ENCODE measurements at regions not wholly inside any gene's neighbourhood (a gene's known extent, or its start where the extent isn't known, plus 50 kb on each side); places are given as distances from the start of the nearest gene placed in this dataset.
A peak's percentile ranks its signal among the peaks of the same experiment; 100 is the strongest.

- peaks cover 3% of the 10 kb centered on the region for H3K27me3 Mint-ChIP-seq (ENCODE audit: low read depth)
- no peak overlapping the region for H3K4me3 Mint-ChIP-seq
- H3K9me3 Mint-ChIP-seq = peaks cover 16% of the 10 kb centered on the region
- H3K27ac Mint-ChIP-seq = peak overlapping the region; percentile 97 to 98 (median 97)
- TF ChIP-seq, protein P1, sequence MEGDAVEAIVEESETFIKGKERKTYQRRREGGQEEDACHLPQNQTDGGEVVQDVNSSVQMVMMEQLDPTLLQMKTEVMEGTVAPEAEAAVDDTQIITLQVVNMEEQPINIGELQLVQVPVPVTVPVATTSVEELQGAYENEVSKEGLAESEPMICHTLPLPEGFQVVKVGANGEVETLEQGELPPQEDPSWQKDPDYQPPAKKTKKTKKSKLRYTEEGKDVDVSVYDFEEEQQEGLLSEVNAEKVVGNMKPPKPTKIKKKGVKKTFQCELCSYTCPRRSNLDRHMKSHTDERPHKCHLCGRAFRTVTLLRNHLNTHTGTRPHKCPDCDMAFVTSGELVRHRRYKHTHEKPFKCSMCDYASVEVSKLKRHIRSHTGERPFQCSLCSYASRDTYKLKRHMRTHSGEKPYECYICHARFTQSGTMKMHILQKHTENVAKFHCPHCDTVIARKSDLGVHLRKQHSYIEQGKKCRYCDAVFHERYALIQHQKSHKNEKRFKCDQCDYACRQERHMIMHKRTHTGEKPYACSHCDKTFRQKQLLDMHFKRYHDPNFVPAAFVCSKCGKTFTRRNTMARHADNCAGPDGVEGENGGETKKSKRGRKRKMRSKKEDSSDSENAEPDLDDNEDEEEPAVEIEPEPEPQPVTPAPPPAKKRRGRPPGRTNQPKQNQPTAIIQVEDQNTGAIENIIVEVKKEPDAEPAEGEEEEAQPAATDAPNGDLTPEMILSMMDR (IDR thresholded peaks at IDR 0.05; ENCODE audit: unreplicated experiment in 3 of 3) = no peak
- H3K4me1 Mint-ChIP-seq = peaks cover 31% of the 10 kb centered on the region
- peaks cover 5% of the 10 kb centered on the region for H3K36me3 Mint-ChIP-seq (ENCODE audit: low read depth)
Measured at GRCh38 chr12:115011703-115012102, 327.7 kb upstream of the TBX3 start.

DNA sequence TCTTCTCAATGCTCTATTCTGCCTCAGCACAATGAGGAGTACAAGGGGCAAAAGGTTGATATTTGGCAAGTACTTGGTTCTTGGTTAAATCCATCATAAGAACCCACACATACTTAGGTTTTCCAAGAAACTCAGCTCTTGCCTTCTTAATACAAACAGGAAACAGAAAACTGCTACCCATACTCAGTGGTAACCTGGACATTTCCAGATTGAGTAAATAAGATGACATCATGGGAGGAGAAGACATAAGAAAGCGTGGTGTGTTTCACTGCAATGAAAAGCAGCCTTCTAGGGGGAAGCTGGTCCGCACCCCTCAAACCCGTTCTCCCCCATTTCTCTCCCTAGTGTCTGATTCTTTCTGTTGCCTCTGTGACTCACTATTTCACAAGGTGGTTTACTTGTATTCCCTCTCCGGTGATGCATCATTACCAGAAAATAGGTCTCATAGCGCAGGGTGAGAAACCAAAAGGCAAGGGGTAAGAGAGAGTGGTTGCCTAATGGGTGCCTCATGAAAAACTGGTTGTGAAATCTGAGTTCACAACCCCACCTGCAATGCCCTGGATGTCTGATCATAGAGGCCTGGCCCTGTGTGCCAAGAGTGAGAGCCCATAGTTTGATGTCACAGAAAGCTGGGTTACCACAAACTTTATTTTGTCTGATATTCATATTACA is 326.5 kb upstream of the TBX3 start:
- peaks cover 5% of the 10 kb centered on the region for H3K36me3 Mint-ChIP-seq (ENCODE audit: low read depth)
- peak overlapping the region in 2 of 3 experiments; percentile 30 to 70 for H3K27ac Mint-ChIP-seq
- peaks cover 26% of the 10 kb centered on the region for H3K4me1 Mint-ChIP-seq
- H3K9me3 Mint-ChIP-seq = peaks cover 16% of the 10 kb centered on the region
- no peak overlapping the region for H3K4me3 Mint-ChIP-seq
- TF ChIP-seq, protein P1 (IDR thresholded peaks at IDR 0.05; ENCODE audit: unreplicated experiment in 3 of 3) = no peak
- H3K27me3 Mint-ChIP-seq (ENCODE audit: low read depth) = peaks cover 3% of the 10 kb centered on the region

GRCh38 chr12:115008929-115009328 is 325.0 kb upstream of the TBX3 start:
- peaks cover 9% of the 10 kb centered on the region for H3K27me3 Mint-ChIP-seq (ENCODE audit: low read depth)
- H3K9me3 Mint-ChIP-seq = peaks cover 16% of the 10 kb centered on the region
- TF ChIP-seq, protein P1 (IDR thresholded peaks at IDR 0.05; ENCODE audit: unreplicated experiment in 3 of 3) = no peak

DNA sequence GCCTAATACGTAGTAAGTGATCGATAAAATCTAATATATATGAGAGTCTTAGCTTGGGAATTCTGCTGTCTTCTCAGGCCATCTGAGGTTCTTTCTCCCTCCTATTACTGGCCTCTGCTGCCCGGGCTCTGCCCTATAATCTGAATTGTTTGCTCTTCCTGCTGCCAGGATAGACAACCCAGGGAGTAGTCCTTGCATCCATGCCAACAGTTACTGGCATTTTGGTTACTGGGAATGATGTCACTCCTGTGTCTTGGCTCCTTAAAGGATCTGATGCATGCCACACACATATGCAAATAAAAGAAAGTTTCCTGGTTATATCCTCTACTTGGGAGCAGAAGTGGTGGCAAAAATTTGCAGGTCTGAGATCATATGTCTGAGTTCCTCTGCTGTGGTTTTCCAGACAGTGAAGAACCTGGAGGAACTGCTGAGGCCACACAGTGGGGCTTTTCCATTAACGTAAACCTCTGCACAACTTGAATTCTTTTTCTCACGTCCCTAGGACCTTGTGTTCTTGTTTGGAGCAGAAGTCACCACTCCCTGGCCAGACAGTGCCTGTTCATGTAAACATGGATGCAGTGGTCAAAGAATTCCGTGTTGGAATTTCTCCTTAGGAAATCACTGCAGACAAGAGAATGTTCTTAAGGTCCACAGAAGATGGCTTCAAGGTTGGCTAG is 320.6 kb upstream of the TBX3 start:
- TF ChIP-seq, protein P1 (IDR thresholded peaks at IDR 0.05; ENCODE audit: unreplicated experiment in 3 of 3) = no peak
- H3K27ac Mint-ChIP-seq = no peak overlapping the region

More at GRCh38 chr12:115008929-115009328, 325.0 kb upstream of the TBX3 start:
- H3K36me3 Mint-ChIP-seq (ENCODE audit: low read depth) = peaks cover 5% of the 10 kb centered on the region
- H3K27ac Mint-ChIP-seq = peak overlapping the region in 2 of 3 experiments; percentile 30 to 64
- no peak overlapping the region for H3K4me3 Mint-ChIP-seq
- H3K4me1 Mint-ChIP-seq = peaks cover 18% of the 10 kb centered on the region

GRCh38 chr12:115002434-115002833 is 318.5 kb upstream of the TBX3 start:
- Mint-ChIP-seq H3K36me3 (ENCODE audit: low read depth) (no peaks in the 10 kb centered on the region), H3K27ac (peak overlapping the region in 1 of 3 experiments; percentile 38), H3K4me3 (no peak overlapping the region), H3K27me3 (ENCODE audit: low read depth) (peaks cover 6% of the 10 kb centered on the region), H3K9me3 (no peaks in the 10 kb centered on the region), H3K4me1 (peaks cover 40% of the 10 kb centered on the region)
- TF ChIP-seq, protein P1 (IDR thresholded peaks at IDR 0.05; ENCODE audit: unreplicated experiment in 3 of 3) = no peak

More for the DNA sequence above, 320.6 kb upstream of the TBX3 start:
- H3K4me1 Mint-ChIP-seq = peaks cover 20% of the 10 kb centered on the region
- peaks cover 2% of the 10 kb centered on the region for H3K9me3 Mint-ChIP-seq
- no peak overlapping the region for H3K4me3 Mint-ChIP-seq
- peaks cover 9% of the 10 kb centered on the region for H3K27me3 Mint-ChIP-seq (ENCODE audit: low read depth)
- no peaks in the 10 kb centered on the region for H3K36me3 Mint-ChIP-seq (ENCODE audit: low read depth)
